ENCODE measurements at regions not wholly inside any gene's neighbourhood (a gene's known extent, or its start where the extent isn't known, plus 50 kb on each side); places are given as distances from the start of the nearest gene placed in this dataset.

GRCh38 chr2:179349670-179350303 is 85.2 kb upstream of the SESTD1 start:
- 24% methylated on average over 1 of the region's 1 CpG for WGBS
- no peaks in the 10 kb centered on the region for H3K4me1 ChIP-seq (ENCODE audit: control insufficient read depth, insufficient read depth, low read length)
- no peak overlapping the region for H3K4me3 ChIP-seq (ENCODE audit: low read length)
- intact Hi-C loops (cut with DNase I) = loop anchor here in 2 of 4 donors (10.0 kb wide), 2 partner anchors 125 to 135 kb away; no protein-coding TSS in a partner anchor
- no peak overlapping the region for H3K27ac ChIP-seq (ENCODE audit: low read length)
- ATAC-seq = no peak
- H3K9me3 ChIP-seq (ENCODE audit: control insufficient read depth, low read length) = no peaks in the 10 kb centered on the region
- no peaks in the 10 kb centered on the region for H3K27me3 ChIP-seq (ENCODE audit: control insufficient read depth, insufficient read depth)
- no peak for DNase-seq

- Histone ChIP-seq H3K4me3 (ENCODE audit: low read length) (no peak overlapping the region), H3K27me3 (ENCODE audit: control insufficient read depth, insufficient read depth) (no peaks in the 10 kb centered on the region), H3K9me3 (ENCODE audit: control insufficient read depth, low read length) (no peaks in the 10 kb centered on the region), H3K27ac (ENCODE audit: low read length) (no peak overlapping the region), H3K4me1 (ENCODE audit: control insufficient read depth, insufficient read depth, low read length) (no peaks in the 10 kb centered on the region)
- intact Hi-C loops (cut with DNase I) = loop anchor here in 2 of 4 donors (10.0 kb wide), 2 partner anchors 124 to 134 kb away; no protein-coding TSS in a partner anchor
- 58% methylated on average over 3 of the region's 3 CpGs for WGBS
- no peak for DNase-seq
- ATAC-seq = no peak
Measured at GRCh38 chr2:179348906-179349305, 84.3 kb upstream of the SESTD1 start.

- H3K9me3 ChIP-seq (ENCODE audit: control insufficient read depth, low read length) = no peaks in the 10 kb centered on the region
- ATAC-seq (peak; percentile 67 to 69), DNase-seq (no peak)
- H3K27ac ChIP-seq (ENCODE audit: low read length) = peak overlapping the region; percentile 70
- no peaks in the 10 kb centered on the region for H3K4me1 ChIP-seq (ENCODE audit: control insufficient read depth, insufficient read depth, low read length)
- WGBS = 67% methylated on average over 1 of the region's 1 CpG
- H3K27me3 ChIP-seq (ENCODE audit: control insufficient read depth, insufficient read depth) = no peaks in the 10 kb centered on the region
- intact Hi-C loops (cut with DNase I) = loop anchor here in 2 of 4 donors (10.0 kb wide), 2 partner anchors 120 to 130 kb away; no protein-coding TSS in a partner anchor
- H3K4me3 ChIP-seq (ENCODE audit: low read length) = no peak overlapping the region
Measured at GRCh38 chr2:179344970-179345369, 80.3 kb upstream of the SESTD1 start.

GRCh38 chr2:179344280-179344964 is 79.8 kb upstream of the SESTD1 start:
- DNase-seq (no peak), ATAC-seq (peak; percentile 38 to 74)
- peak overlapping the region; percentile 70 for H3K27ac ChIP-seq (ENCODE audit: low read length)
- no peaks in the 10 kb centered on the region for H3K4me1 ChIP-seq (ENCODE audit: control insufficient read depth, insufficient read depth, low read length)
- no peaks in the 10 kb centered on the region for H3K9me3 ChIP-seq (ENCODE audit: control insufficient read depth, low read length)
- 46% methylated on average over 4 of the region's 4 CpGs for WGBS
- intact Hi-C loops (cut with DNase I) = loop anchor here in 2 of 4 donors (10.0 kb wide), 2 partner anchors 120 to 130 kb away; no protein-coding TSS in a partner anchor
- no peak overlapping the region for H3K4me3 ChIP-seq (ENCODE audit: low read length)
- H3K27me3 ChIP-seq (ENCODE audit: control insufficient read depth, insufficient read depth) = no peaks in the 10 kb centered on the region

GRCh38 chr2:179343945-179344279 is 79.3 kb upstream of the SESTD1 start:
- H3K27ac ChIP-seq (ENCODE audit: low read length) = no peak overlapping the region
- intact Hi-C loops (cut with DNase I) = loop anchor here in 2 of 4 donors (10.0 kb wide), 2 partner anchors 119 to 129 kb away; no protein-coding TSS in a partner anchor
- H3K4me1 ChIP-seq (ENCODE audit: control insufficient read depth, insufficient read depth, low read length) = no peaks in the 10 kb centered on the region
- H3K27me3 ChIP-seq (ENCODE audit: control insufficient read depth, insufficient read depth) = no peaks in the 10 kb centered on the region
- no peaks in the 10 kb centered on the region for H3K9me3 ChIP-seq (ENCODE audit: control insufficient read depth, low read length)
- DNase-seq (no peak), ATAC-seq (no peak)
- no peak overlapping the region for H3K4me3 ChIP-seq (ENCODE audit: low read length)

GRCh38 chr2:179341152-179341866 is 76.7 kb upstream of the SESTD1 start:
- intact Hi-C loops (cut with DNase I) = loop anchor here in 2 of 4 donors (10.0 kb wide), 2 partner anchors 117 to 127 kb away; no protein-coding TSS in a partner anchor
- 49% methylated on average over 3 of the region's 3 CpGs for WGBS
- H3K27ac ChIP-seq (ENCODE audit: low read length) = no peak overlapping the region
- DNase-seq (no peak), ATAC-seq (no peak)
- no peaks in the 10 kb centered on the region for H3K27me3 ChIP-seq (ENCODE audit: control insufficient read depth, insufficient read depth)
- H3K9me3 ChIP-seq (ENCODE audit: control insufficient read depth, low read length) = no peaks in the 10 kb centered on the region
- no peaks in the 10 kb centered on the region for H3K4me1 ChIP-seq (ENCODE audit: control insufficient read depth, insufficient read depth, low read length)
- no peak overlapping the region for H3K4me3 ChIP-seq (ENCODE audit: low read length)

GRCh38 chr2:179340678-179341077 is 76.0 kb upstream of the SESTD1 start:
- DNase-seq (no peak), ATAC-seq (peak in 1 of 2 donors; percentile 19)
- WGBS = 58% methylated on average over 4 of the region's 4 CpGs
- no peak overlapping the region for H3K4me3 ChIP-seq (ENCODE audit: low read length)
- H3K27ac ChIP-seq (ENCODE audit: low read length) = no peak overlapping the region
- intact Hi-C loops (cut with DNase I) = loop anchor here in 2 of 4 donors (10.0 kb wide), 2 partner anchors 116 to 126 kb away; no protein-coding TSS in a partner anchor
- H3K27me3 ChIP-seq (ENCODE audit: control insufficient read depth, insufficient read depth) = no peaks in the 10 kb centered on the region
- H3K4me1 ChIP-seq (ENCODE audit: control insufficient read depth, insufficient read depth, low read length) = no peaks in the 10 kb centered on the region
- H3K9me3 ChIP-seq (ENCODE audit: control insufficient read depth, low read length) = no peaks in the 10 kb centered on the region

GRCh38 chr2:179338681-179339080 is 74.0 kb upstream of the SESTD1 start:
- Histone ChIP-seq H3K4me3 (ENCODE audit: low read length) (no peak overlapping the region), H3K4me1 (ENCODE audit: control insufficient read depth, insufficient read depth, low read length) (no peaks in the 10 kb centered on the region), H3K27me3 (ENCODE audit: control insufficient read depth, insufficient read depth) (no peaks in the 10 kb centered on the region), H3K9me3 (ENCODE audit: control insufficient read depth, low read length) (no peaks in the 10 kb centered on the region), H3K27ac (ENCODE audit: low read length) (no peak overlapping the region)
- WGBS = 68% methylated on average over 3 of the region's 3 CpGs
- ATAC-seq (peak; percentile 72 to 77), DNase-seq (no peak)
- intact Hi-C loops (cut with DNase I) = loop anchor here in 1 of 4 donors (10.0 kb wide), 1 partner anchor 64 kb away; no protein-coding TSS in a partner anchor

GRCh38 chr2:179336782-179337534 is 72.3 kb upstream of the SESTD1 start:
- WGBS = 51% methylated on average over 4 of the region's 4 CpGs
- no peak overlapping the region for H3K4me3 ChIP-seq (ENCODE audit: low read length)
- no peaks in the 10 kb centered on the region for H3K27me3 ChIP-seq (ENCODE audit: control insufficient read depth, insufficient read depth)
- ATAC-seq = peak in 1 of 2 donors; percentile 28
- intact Hi-C loops (cut with DNase I) = loop anchor here in 1 of 4 donors (10.0 kb wide), 1 partner anchor 62 kb away; no protein-coding TSS in a partner anchor
- no peaks in the 10 kb centered on the region for H3K4me1 ChIP-seq (ENCODE audit: control insufficient read depth, insufficient read depth, low read length)
- peak in 1 of 3 donors; percentile 47 for DNase-seq
- H3K27ac ChIP-seq (ENCODE audit: low read length) = no peak overlapping the region
- H3K9me3 ChIP-seq (ENCODE audit: control insufficient read depth, low read length) = no peaks in the 10 kb centered on the region

- ATAC-seq (no peak), DNase-seq (no peak)
- intact Hi-C loops (cut with DNase I) = loop anchor here in 1 of 4 donors (10.0 kb wide), 1 partner anchor 61 kb away; no protein-coding TSS in a partner anchor
- Histone ChIP-seq H3K4me1 (ENCODE audit: control insufficient read depth, insufficient read depth, low read length) (no peaks in the 10 kb centered on the region), H3K9me3 (ENCODE audit: control insufficient read depth, low read length) (no peaks in the 10 kb centered on the region), H3K4me3 (ENCODE audit: low read length) (no peak overlapping the region), H3K27me3 (ENCODE audit: control insufficient read depth, insufficient read depth) (no peaks in the 10 kb centered on the region), H3K27ac (ENCODE audit: low read length) (no peak overlapping the region)
- WGBS = 56% methylated on average over 2 of the region's 2 CpGs
Measured at GRCh38 chr2:179335732-179336131, 71.1 kb upstream of the SESTD1 start.

Measured in right cardiac atrium (tissue), 5 donors.